ENCODE measurements at regions not wholly inside any gene's neighbourhood (a gene's known extent, or its start where the extent isn't known, plus 50 kb on each side); places are given as distances from the start of the nearest gene placed in this dataset.

DNA sequence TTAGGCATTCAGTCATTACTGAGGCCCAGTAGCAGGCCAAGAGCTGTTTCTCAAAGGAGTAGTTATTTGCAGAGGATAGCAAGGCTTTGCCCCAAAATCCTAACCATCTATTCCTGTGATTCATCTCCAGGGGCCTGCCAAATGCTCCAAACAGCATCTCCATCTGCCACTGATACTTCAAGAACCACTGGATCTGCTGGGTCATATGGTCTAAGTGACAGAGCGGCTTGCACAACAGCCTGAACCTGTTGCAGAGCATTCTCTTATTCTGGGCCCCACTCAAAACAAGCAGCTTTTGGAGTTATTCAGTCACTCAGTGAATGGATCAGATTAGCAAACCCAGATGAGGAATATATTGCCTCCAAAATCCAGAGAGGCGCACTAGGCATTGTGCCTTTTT is 68.8 kb upstream of the ALDH1A3 start:
- TF ChIP-seq, protein P1, sequence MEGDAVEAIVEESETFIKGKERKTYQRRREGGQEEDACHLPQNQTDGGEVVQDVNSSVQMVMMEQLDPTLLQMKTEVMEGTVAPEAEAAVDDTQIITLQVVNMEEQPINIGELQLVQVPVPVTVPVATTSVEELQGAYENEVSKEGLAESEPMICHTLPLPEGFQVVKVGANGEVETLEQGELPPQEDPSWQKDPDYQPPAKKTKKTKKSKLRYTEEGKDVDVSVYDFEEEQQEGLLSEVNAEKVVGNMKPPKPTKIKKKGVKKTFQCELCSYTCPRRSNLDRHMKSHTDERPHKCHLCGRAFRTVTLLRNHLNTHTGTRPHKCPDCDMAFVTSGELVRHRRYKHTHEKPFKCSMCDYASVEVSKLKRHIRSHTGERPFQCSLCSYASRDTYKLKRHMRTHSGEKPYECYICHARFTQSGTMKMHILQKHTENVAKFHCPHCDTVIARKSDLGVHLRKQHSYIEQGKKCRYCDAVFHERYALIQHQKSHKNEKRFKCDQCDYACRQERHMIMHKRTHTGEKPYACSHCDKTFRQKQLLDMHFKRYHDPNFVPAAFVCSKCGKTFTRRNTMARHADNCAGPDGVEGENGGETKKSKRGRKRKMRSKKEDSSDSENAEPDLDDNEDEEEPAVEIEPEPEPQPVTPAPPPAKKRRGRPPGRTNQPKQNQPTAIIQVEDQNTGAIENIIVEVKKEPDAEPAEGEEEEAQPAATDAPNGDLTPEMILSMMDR (IDR thresholded peaks at IDR 0.05; ENCODE audit: low read length, missing control alignments) = no peak
- no peak for DNase-seq (ENCODE audit: low read depth)
- no peak overlapping the region for H3K4me3 ChIP-seq (replicated peaks; ENCODE audit: low read depth, low read length)

DNA sequence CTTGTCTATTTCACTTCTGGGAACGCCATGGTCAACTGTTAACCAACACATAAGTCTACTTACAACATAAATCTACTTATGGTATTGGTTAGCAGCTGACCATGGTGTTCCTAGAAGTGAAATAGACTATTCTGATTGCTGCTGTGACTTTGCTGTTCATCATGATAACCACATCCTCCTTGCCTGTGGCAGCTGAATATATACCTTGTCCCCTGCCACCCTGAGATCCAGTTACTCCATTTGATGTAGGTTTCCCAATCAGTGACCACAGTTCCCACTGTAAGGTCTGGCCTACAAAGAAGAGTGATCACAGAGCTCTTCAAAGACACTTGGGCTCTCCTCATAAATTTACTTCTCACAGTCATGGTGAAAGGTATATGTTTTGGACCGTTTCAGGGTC is 66.8 kb upstream of the ALDH1A3 start:
- H3K4me3 ChIP-seq (replicated peaks; ENCODE audit: low read depth, low read length) = no peak overlapping the region
- TF ChIP-seq, protein P1 (IDR thresholded peaks at IDR 0.05; ENCODE audit: low read length, missing control alignments) = no peak
- DNase-seq (ENCODE audit: low read depth) = no peak

DNA sequence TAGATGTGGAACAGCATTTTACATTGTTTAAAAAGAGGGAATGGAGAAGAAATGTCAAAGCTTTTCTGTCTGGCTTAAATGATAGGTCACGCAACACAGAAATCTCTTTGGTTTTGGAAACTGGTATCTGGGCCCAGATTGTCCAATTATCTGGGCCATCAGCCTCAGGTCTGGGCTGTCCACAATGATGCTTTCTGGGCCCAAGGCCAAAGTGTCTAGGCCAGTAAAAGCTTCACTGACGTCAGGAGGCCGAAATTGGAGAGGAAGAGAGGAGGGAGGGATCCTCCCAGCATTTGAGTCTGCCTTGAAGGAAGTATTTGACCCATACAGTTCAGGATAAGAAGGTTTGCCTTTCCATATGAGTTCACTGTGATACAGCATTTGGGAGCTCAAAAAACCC is 60.7 kb upstream of the ALDH1A3 start:
- peak; percentile 86 for DNase-seq (ENCODE audit: low read depth)
- TF ChIP-seq, protein P1 (IDR thresholded peaks at IDR 0.05; ENCODE audit: low read length, missing control alignments) = no peak
- no peak overlapping the region for H3K4me3 ChIP-seq (replicated peaks; ENCODE audit: low read depth, low read length)

DNA sequence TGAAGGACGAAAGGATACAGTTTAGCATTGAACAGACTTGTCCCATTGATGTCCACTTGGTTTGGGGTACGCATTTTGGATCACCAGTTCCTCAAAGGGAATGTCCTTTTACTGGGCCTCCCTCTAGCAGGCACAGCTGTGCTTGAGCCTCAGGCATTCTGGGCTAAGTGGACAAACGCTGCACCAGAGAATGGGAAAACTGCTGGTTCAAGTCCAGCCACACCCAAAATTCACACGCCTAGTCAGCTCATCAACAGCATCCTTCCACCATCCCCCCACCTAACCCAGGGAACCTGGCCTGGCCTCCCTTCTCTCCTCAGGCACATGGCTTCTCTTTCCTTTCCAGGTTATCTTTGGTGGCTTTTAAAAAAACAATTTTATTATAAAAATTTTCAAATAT is 59.1 kb upstream of the ALDH1A3 start:
- TF ChIP-seq, protein P1 (IDR thresholded peaks at IDR 0.05; ENCODE audit: low read length, missing control alignments) = no peak
- no peak for DNase-seq (ENCODE audit: low read depth)
- H3K4me3 ChIP-seq (replicated peaks; ENCODE audit: low read depth, low read length) = no peak overlapping the region

DNA sequence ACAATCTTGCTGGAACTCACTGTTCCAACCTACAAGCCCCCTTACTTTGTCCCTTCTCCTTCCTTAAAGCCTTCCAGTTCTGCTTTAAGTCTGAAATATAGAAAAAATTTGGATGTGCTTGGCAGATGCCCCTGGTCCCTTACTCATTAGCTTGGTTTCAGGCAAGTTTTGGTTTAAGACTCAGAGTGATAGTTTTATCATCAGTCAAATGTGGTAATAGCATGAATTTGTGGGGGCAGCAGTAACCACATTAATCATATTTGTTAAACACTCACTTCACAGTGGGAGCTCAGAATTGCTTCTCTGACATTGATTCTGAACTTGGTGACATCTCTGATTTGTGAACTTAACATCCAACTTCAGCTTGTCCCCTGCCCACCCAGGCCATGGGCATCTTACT is 58.3 kb upstream of the ALDH1A3 start:
- TF ChIP-seq, protein P1 (IDR thresholded peaks at IDR 0.05; ENCODE audit: low read length, missing control alignments) = no peak

DNA sequence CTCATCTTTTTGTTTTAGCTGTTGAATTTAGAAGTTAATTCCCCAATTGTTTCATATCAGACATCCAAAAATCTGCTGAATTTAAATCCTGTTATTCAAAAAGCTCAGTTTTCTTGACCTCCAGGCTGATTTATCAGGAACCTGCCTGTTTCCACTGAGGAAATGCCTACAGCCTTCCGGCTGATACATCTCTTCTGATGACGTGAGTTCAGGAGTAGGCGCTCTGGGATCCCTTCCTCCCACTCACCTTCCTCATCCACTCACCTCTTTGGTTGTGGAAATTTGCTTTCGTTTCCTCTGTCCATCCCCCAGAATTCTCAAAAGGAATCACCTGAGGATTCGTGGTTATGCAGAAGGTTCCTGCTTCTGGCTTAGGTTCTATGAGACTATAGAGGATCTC is 55.4 kb upstream of the ALDH1A3 start:
- H3K4me3 ChIP-seq (replicated peaks; ENCODE audit: low read depth, low read length) = no peak overlapping the region
- TF ChIP-seq, protein P1 (IDR thresholded peaks at IDR 0.05; ENCODE audit: low read length, missing control alignments) = no peak
- peak; percentile 31 for DNase-seq (ENCODE audit: low read depth)

More for the DNA sequence above, 58.3 kb upstream of the ALDH1A3 start:
- no peak for DNase-seq (ENCODE audit: low read depth)
- no peak overlapping the region for H3K4me3 ChIP-seq (replicated peaks; ENCODE audit: low read depth, low read length)

DNA sequence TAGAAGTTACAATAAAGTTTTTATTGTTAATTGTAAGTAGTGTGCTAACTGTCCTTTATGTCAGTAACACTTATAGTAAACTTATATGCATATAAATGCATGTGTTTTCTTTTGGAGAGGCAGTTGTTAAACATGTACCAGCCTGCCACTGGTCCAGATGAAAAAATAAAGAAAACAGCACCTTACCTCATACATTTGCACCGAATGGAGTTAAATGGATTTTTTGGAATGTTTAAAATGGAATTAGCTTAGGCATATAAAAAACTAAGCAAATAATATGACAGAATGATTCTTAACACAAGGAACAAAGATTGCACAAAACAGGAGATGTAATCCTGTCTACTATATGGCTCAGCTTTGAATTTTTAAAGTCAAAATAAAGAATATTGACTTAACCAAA is 50.2 kb upstream of the ALDH1A3 start:
- TF ChIP-seq, protein P1 (IDR thresholded peaks at IDR 0.05; ENCODE audit: low read length, missing control alignments) = no peak
- no peak overlapping the region for H3K4me3 ChIP-seq (replicated peaks; ENCODE audit: low read depth, low read length)

More for the DNA sequence above, 50.2 kb upstream of the ALDH1A3 start:
- DNase-seq (ENCODE audit: low read depth) = no peak

All from fibroblast of pulmonary artery (primary cell).